ENCODE measurements at regions not wholly inside any gene's neighbourhood (a gene's known extent, or its start where the extent isn't known, plus 50 kb on each side); places are given as distances from the start of the nearest gene placed in this dataset.
"Not testable (repeated sequence)": the region's sequence is repeated elsewhere in the genome, so short reads cannot be mapped to it uniquely, and the experiment has no call there.

GRCh38 chrX:1059576-1060561, 152.6 kb downstream of the CRLF2 start:
- Mint-ChIP-seq H3K4me3 (no peak overlapping the region), H3K27ac (no peak overlapping the region), H3K27me3 (ENCODE audit: low read depth) (no peaks in the 10 kb centered on the region), H3K4me1 (ENCODE audit: low read depth) (no peaks in the 10 kb centered on the region), H3K36me3 (ENCODE audit: low read depth) (no peaks in the 10 kb centered on the region), H3K9me3 (peaks cover 28% of the 10 kb centered on the region)

- not testable (repeated sequence) for H3K27ac Mint-ChIP-seq; H3K4me1 Mint-ChIP-seq (ENCODE audit: low read depth); H3K36me3 Mint-ChIP-seq (ENCODE audit: low read depth); H3K27me3 Mint-ChIP-seq (ENCODE audit: low read depth); H3K4me3 Mint-ChIP-seq
- peaks cover 30% of the 10 kb centered on the region for H3K9me3 Mint-ChIP-seq
Measured at GRCh38 chrX:1053600-1053999, 158.8 kb downstream of the CRLF2 start.

GRCh38 chrX:1053072-1053471, 159.4 kb downstream of the CRLF2 start:
- H3K27me3 Mint-ChIP-seq (ENCODE audit: low read depth) = no peaks in the 10 kb centered on the region
- no peaks in the 10 kb centered on the region for H3K4me1 Mint-ChIP-seq (ENCODE audit: low read depth)
- no peak overlapping the region for H3K27ac Mint-ChIP-seq
- H3K4me3 Mint-ChIP-seq = no peak overlapping the region
- no peaks in the 10 kb centered on the region for H3K36me3 Mint-ChIP-seq (ENCODE audit: low read depth)
- peaks cover 30% of the 10 kb centered on the region for H3K9me3 Mint-ChIP-seq

- H3K36me3 Mint-ChIP-seq (ENCODE audit: low read depth) = no peaks in the 10 kb centered on the region
- no peaks in the 10 kb centered on the region for H3K4me1 Mint-ChIP-seq (ENCODE audit: low read depth)
- peaks cover 37% of the 10 kb centered on the region for H3K9me3 Mint-ChIP-seq
- H3K27ac Mint-ChIP-seq = no peak overlapping the region
- H3K27me3 Mint-ChIP-seq (ENCODE audit: low read depth) = no peaks in the 10 kb centered on the region
- no peak overlapping the region for H3K4me3 Mint-ChIP-seq
Measured at GRCh38 chrX:1052021-1052420, 160.4 kb downstream of the CRLF2 start.

GRCh38 chrX:1051421-1051820, 161.0 kb downstream of the CRLF2 start:
- no peak overlapping the region for H3K4me3 Mint-ChIP-seq
- peaks cover 37% of the 10 kb centered on the region for H3K9me3 Mint-ChIP-seq
- no peak overlapping the region for H3K27ac Mint-ChIP-seq
- no peaks in the 10 kb centered on the region for H3K36me3 Mint-ChIP-seq (ENCODE audit: low read depth)
- H3K27me3 Mint-ChIP-seq (ENCODE audit: low read depth) = no peaks in the 10 kb centered on the region
- H3K4me1 Mint-ChIP-seq (ENCODE audit: low read depth) = no peaks in the 10 kb centered on the region

GRCh38 chrX:1045680-1046314, 166.7 kb downstream of the CRLF2 start:
- Mint-ChIP-seq H3K27me3 (ENCODE audit: low read depth) (no peaks in the 10 kb centered on the region), H3K36me3 (ENCODE audit: low read depth) (peaks cover 2% of the 10 kb centered on the region), H3K27ac (no peak overlapping the region), H3K9me3 (peaks cover 14% of the 10 kb centered on the region), H3K4me1 (ENCODE audit: low read depth) (no peaks in the 10 kb centered on the region), H3K4me3 (no peak overlapping the region)

GRCh38 chrX:1041091-1041490, 171.4 kb downstream of the CRLF2 start:
- no peak overlapping the region for H3K27ac Mint-ChIP-seq
- peaks cover 2% of the 10 kb centered on the region for H3K36me3 Mint-ChIP-seq (ENCODE audit: low read depth)
- no peaks in the 10 kb centered on the region for H3K4me1 Mint-ChIP-seq (ENCODE audit: low read depth)
- H3K9me3 Mint-ChIP-seq = peaks cover 5% of the 10 kb centered on the region
- H3K27me3 Mint-ChIP-seq (ENCODE audit: low read depth) = no peaks in the 10 kb centered on the region
- H3K4me3 Mint-ChIP-seq = no peak overlapping the region

GRCh38 chrX:1035931-1036330, 176.5 kb downstream of the CRLF2 start:
- not testable (repeated sequence) for H3K4me3 Mint-ChIP-seq; H3K27me3 Mint-ChIP-seq (ENCODE audit: low read depth); H3K36me3 Mint-ChIP-seq (ENCODE audit: low read depth); H3K4me1 Mint-ChIP-seq (ENCODE audit: low read depth); H3K9me3 Mint-ChIP-seq; H3K27ac Mint-ChIP-seq

GRCh38 chrX:1035206-1035605, 177.2 kb downstream of the CRLF2 start:
- Mint-ChIP-seq H3K27me3 (ENCODE audit: low read depth) (no peaks in the 10 kb centered on the region), H3K36me3 (ENCODE audit: low read depth) (peaks cover 2% of the 10 kb centered on the region), H3K9me3 (peaks cover 5% of the 10 kb centered on the region), H3K4me1 (ENCODE audit: low read depth) (no peaks in the 10 kb centered on the region), H3K4me3 (no peak overlapping the region), H3K27ac (no peak overlapping the region)

- Mint-ChIP-seq H3K36me3 (ENCODE audit: low read depth) (peaks cover 2% of the 10 kb centered on the region), H3K27me3 (ENCODE audit: low read depth) (no peaks in the 10 kb centered on the region), H3K4me3 (no peak overlapping the region), H3K9me3 (peaks cover 5% of the 10 kb centered on the region), H3K4me1 (ENCODE audit: low read depth) (no peaks in the 10 kb centered on the region), H3K27ac (no peak overlapping the region)
Measured at GRCh38 chrX:1034717-1035116, 177.7 kb downstream of the CRLF2 start.

GRCh38 chrX:1031521-1032430, 180.7 kb downstream of the CRLF2 start:
- Mint-ChIP-seq H3K9me3 (peaks cover 8% of the 10 kb centered on the region), H3K36me3 (ENCODE audit: low read depth) (peaks cover 2% of the 10 kb centered on the region), H3K27ac (no peak overlapping the region), H3K27me3 (ENCODE audit: low read depth) (no peaks in the 10 kb centered on the region), H3K4me3 (no peak overlapping the region), H3K4me1 (ENCODE audit: low read depth) (peaks cover 11% of the 10 kb centered on the region)

GRCh38 chrX:1029494-1029893, 183.0 kb downstream of the CRLF2 start:
- Mint-ChIP-seq H3K27ac (no peak overlapping the region), H3K4me1 (ENCODE audit: low read depth) (peaks cover 18% of the 10 kb centered on the region), H3K4me3 (no peak overlapping the region), H3K9me3 (peaks cover 8% of the 10 kb centered on the region), H3K36me3 (ENCODE audit: low read depth) (peaks cover 2% of the 10 kb centered on the region), H3K27me3 (ENCODE audit: low read depth) (no peaks in the 10 kb centered on the region)

GRCh38 chrX:1027680-1028079, 184.8 kb downstream of the CRLF2 start:
- peaks cover 18% of the 10 kb centered on the region for H3K4me1 Mint-ChIP-seq (ENCODE audit: low read depth)
- no peaks in the 10 kb centered on the region for H3K27me3 Mint-ChIP-seq (ENCODE audit: low read depth)
- H3K9me3 Mint-ChIP-seq = peaks cover 12% of the 10 kb centered on the region
- peak overlapping the region; percentile 64 for H3K27ac Mint-ChIP-seq
- peak overlapping the region; percentile 62 for H3K4me3 Mint-ChIP-seq
- H3K36me3 Mint-ChIP-seq (ENCODE audit: low read depth) = no peaks in the 10 kb centered on the region

GRCh38 chrX:1027133-1027532, 185.3 kb downstream of the CRLF2 start:
- peaks cover 12% of the 10 kb centered on the region for H3K9me3 Mint-ChIP-seq
- H3K27ac Mint-ChIP-seq = peak overlapping the region; percentile 64
- H3K4me3 Mint-ChIP-seq = peak overlapping the region; percentile 62
- H3K36me3 Mint-ChIP-seq (ENCODE audit: low read depth) = no peaks in the 10 kb centered on the region
- H3K4me1 Mint-ChIP-seq (ENCODE audit: low read depth) = peaks cover 18% of the 10 kb centered on the region
- no peaks in the 10 kb centered on the region for H3K27me3 Mint-ChIP-seq (ENCODE audit: low read depth)

Data from T-helper 1 cell treated with Interleukin-12 subunit alpha and Interleukin-12 subunit beta and Interleukin-4 antibody, amounts not matched to agents 30 μg/mL and 1 μg/mL, for 36 hours (primary cell).